Erythroblast (primary cell): ENCODE measurements at regions not wholly inside any gene's neighbourhood (a gene's known extent, or its start where the extent isn't known, plus 50 kb on each side); places are given as distances from the start of the nearest gene placed in this dataset.

Experiments used
- GATA1 ChIP-seq: IDR thresholded peaks from 2 replicates; pipeline ENCODE4 v1.6.1; 2011; ENCODE audit warnings: low read depth, mild to moderate bottlenecking, control low read depth, low read length, moderate library complexity
- POLR2A ChIP-seq: IDR thresholded peaks from 2 replicates; pipeline ENCODE4 v1.6.1; 2011; ENCODE audit warnings: mild to moderate bottlenecking, low read length

DNA sequence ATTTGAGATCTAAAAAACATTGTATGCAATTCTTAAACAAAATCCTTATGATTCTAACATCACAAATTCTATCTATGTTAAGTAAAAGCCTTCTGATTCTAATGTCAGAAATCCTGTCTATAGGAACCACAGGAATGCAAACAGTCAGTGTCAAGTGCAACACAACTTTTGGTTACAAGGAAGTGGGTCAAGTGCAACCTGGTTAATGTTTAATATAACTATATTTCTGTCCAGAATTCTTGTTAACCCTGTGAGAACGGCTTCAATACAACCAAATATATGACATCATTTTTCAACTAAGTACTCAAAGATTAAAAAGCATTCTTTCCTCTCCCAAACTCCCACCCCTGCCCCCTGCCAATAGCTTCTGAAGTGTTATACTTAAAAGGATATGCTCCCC is 107.9 kb upstream of the PLEKHA5 start:
- TF ChIP-seq POLR2A: no peak
- no peak for TF ChIP-seq GATA1
